ENCODE measurements at regions not wholly inside any gene's neighbourhood (a gene's known extent, or its start where the extent isn't known, plus 50 kb on each side); places are given as distances from the start of the nearest gene placed in this dataset.

GRCh38 chrX:82626978-82627377, 881.1 kb upstream of the POU3F4 start:
- Histone ChIP-seq H3K14ac (ENCODE audit: insufficient read depth, low read length) (no peak overlapping the region), H3K79me2 (ENCODE audit: insufficient read depth, low read length) (no peaks in the 10 kb centered on the region), H2BK5ac (ENCODE audit: insufficient read length, low read length) (no peak overlapping the region), H3K9me3 (ENCODE audit: control insufficient read depth, low read depth, low read length) (peaks cover 16% of the 10 kb centered on the region), H2BK12ac (ENCODE audit: insufficient read length, low read depth, low read length) (no peak overlapping the region), H3K23me2 (ENCODE audit: insufficient read length, low read depth, low read length, poor library complexity, severe bottlenecking) (no peaks in the 10 kb centered on the region), H2BK15ac (ENCODE audit: low read depth, low read length) (no peak overlapping the region), H4K5ac (ENCODE audit: insufficient read length, low read depth, low read length) (no peak overlapping the region), H3K27ac (ENCODE audit: insufficient read length, low read depth, low read length) (no peak overlapping the region), H2AFZ (ENCODE audit: low read length) (no peak overlapping the region), H2BK120ac (ENCODE audit: low read depth, low read length, poor library complexity, severe bottlenecking) (no peak overlapping the region), H3K18ac (ENCODE audit: insufficient read length, low read depth, low read length) (no peak overlapping the region), H2BK20ac (ENCODE audit: low read depth, low read length, poor library complexity, severe bottlenecking) (no peak overlapping the region), H3K56ac (ENCODE audit: insufficient read length, low read depth, low read length) (no peak overlapping the region), H3K79me1 (ENCODE audit: insufficient read depth, low read depth, low read length, poor library complexity, severe bottlenecking) (no peaks in the 10 kb centered on the region), H4K91ac (ENCODE audit: insufficient read length, low read depth, low read length) (no peak overlapping the region), H3K4me1 (ENCODE audit: insufficient read depth, low read length) (no peaks in the 10 kb centered on the region), H4K8ac (replicated peaks; ENCODE audit: insufficient read length, low read depth, low read length) (no peak overlapping the region), H3K23ac (ENCODE audit: insufficient read length, low read depth, low read length) (no peak overlapping the region), H3K4me2 (ENCODE audit: insufficient read depth, insufficient read length, low read length) (no peak overlapping the region), H4K20me1 (ENCODE audit: control insufficient read depth, insufficient read depth, insufficient read length) (no peaks in the 10 kb centered on the region), H3K4ac (ENCODE audit: low read depth, low read length) (no peak overlapping the region), H3T11ph (ENCODE audit: low read length) (no peak overlapping the region), H3K9ac (ENCODE audit: extremely low read depth, insufficient read length, low read length) (no peak overlapping the region), H2AK5ac (ENCODE audit: insufficient read length, low read length) (no peak overlapping the region), H3K27me3 (ENCODE audit: insufficient read depth, low read length) (no peaks in the 10 kb centered on the region)
- Mint-ChIP-seq H3K36me3 (ENCODE audit: insufficient read depth in 1 of 3, low read depth in 3 of 3) (peaks cover 3 to 5% (median 4%) of the 10 kb centered on the region in 3 experiments; a peak in 6 of 7 replicates), H3K9me3 (peaks cover 72 to 85% of the 10 kb centered on the region in 2 experiments), H3K4me1 (no peaks in the 10 kb centered on the region), H3K27me3 (ENCODE audit: low read depth) (no peaks in the 10 kb centered on the region), H3K27ac (no peak overlapping the region), H3K4me3 (no peak overlapping the region)
- no peak for TF ChIP-seq CTCF (conservative IDR thresholded peaks at IDR 0.05)
- WGBS (ENCODE audit: extremely low coverage, insufficient read length, low lambda C conversion rate): no CpG with 5 or more reads among the region's 1 CpG
- DNase-seq: no peak
